BJ (cell line): ENCODE measurements at regions not wholly inside any gene's neighbourhood (a gene's known extent, or its start where the extent isn't known, plus 50 kb on each side); places are given as distances from the start of the nearest gene placed in this dataset.

Experiments
- CTCF ChIA-PET: fragments of 350-600 bp; formaldehyde crosslinking; extraction: SDS; loops from one replicate; lab custom pipeline; 2021; ENCODE audit warnings: antibody characterized with exemption, inconsistent platforms; lab: Yijun Ruan, JAX
- POLR2A ChIA-PET: fragments of 300-600 bp; sonication (Branson Sonifier 250); formaldehyde crosslinking; extraction: SDS; loops from one replicate; lab custom pipeline; 2021; ENCODE audit warnings: antibody characterized with exemption; lab: Charles Lee
- DNase-seq: peaks from one replicate; pipeline ENCODE4 v3.0.0-alpha.2; 2011; ENCODE audit warnings: low read depth
- H3K27me3 ChIP-seq: 2 replicates; pipeline ENCODE4 v1.6.0; 2011; ENCODE audit warnings: low read length; ENCODE audit not compliant: control insufficient read depth, insufficient read depth
- H3K36me3 ChIP-seq: 2 replicates; pipeline ENCODE4 v1.5.1; 2011; ENCODE audit warnings: low read length; ENCODE audit not compliant: control insufficient read depth, insufficient read depth
- H3K4me3 ChIP-seq: 2 replicates; pipeline ENCODE4 v1.5.1; 2011; ENCODE audit warnings: low read depth, mild to moderate bottlenecking, control low read depth, low read length
- TF ChIP-seq, protein P1 (sequence below): IDR thresholded peaks from 2 replicates; pipeline ENCODE4 v1.5.1; 2011; ENCODE audit warnings: low read depth, mild to moderate bottlenecking, control low read depth, inconsistent platforms, low read length, moderate library complexity; ENCODE audit not compliant: insufficient read depth

DNA sequence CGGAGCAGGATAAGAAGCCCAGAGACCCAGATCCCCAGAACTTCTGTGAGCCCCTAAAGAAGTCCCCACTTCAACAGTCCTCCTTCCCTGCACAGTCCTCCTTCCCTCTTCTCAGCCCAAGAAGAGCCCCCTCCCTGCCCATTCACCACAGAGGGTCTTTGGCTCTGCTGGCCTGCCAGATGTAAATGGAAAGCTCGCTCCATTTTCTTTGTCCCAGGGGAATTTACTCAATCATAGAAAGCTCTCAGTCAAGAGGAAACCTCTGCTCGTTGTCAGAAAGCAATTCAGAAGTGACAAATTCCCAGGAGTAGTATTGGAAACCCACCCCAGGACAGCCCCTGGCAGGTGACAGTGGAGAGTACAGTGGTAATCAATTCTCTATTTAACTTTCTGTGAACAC, 105.5 kb upstream of the SMAD3 start:
- TF ChIP-seq, protein P1, sequence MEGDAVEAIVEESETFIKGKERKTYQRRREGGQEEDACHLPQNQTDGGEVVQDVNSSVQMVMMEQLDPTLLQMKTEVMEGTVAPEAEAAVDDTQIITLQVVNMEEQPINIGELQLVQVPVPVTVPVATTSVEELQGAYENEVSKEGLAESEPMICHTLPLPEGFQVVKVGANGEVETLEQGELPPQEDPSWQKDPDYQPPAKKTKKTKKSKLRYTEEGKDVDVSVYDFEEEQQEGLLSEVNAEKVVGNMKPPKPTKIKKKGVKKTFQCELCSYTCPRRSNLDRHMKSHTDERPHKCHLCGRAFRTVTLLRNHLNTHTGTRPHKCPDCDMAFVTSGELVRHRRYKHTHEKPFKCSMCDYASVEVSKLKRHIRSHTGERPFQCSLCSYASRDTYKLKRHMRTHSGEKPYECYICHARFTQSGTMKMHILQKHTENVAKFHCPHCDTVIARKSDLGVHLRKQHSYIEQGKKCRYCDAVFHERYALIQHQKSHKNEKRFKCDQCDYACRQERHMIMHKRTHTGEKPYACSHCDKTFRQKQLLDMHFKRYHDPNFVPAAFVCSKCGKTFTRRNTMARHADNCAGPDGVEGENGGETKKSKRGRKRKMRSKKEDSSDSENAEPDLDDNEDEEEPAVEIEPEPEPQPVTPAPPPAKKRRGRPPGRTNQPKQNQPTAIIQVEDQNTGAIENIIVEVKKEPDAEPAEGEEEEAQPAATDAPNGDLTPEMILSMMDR = no peak
- Histone ChIP-seq H3K4me3 (no peak overlapping the region), H3K27me3 (peaks cover 6% of the 10 kb centered on the region), H3K36me3 (no peaks in the 10 kb centered on the region)
- ChIA-PET POLR2A (no interaction called here), CTCF (interaction anchor here (1.2 kb wide), 1 partner anchor 13 kb away, joined by 3 read pairs; no protein-coding TSS in a partner anchor)
- DNase-seq = no peak

DNA sequence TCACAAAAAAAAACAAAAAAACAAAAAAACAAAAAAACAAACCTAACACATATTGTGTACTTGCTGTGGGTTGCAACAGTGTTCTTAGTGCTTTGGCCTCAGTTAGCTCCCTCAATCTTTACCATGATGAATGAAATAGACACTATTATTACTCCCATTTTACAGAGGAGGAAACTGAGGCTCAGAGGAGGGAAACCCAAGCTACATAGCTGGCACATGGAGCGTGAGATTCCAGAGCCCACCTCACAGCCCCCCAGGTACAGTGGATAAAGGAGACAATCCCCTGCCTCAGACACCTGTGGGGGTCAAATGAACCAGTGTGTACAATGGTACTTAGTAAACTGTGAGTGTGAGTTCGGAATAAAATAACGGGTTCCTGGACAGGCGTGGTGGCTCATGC, 104.9 kb upstream of the SMAD3 start:
- DNase-seq = no peak
- Histone ChIP-seq H3K4me3 (no peak overlapping the region), H3K27me3 (peaks cover 6% of the 10 kb centered on the region), H3K36me3 (no peaks in the 10 kb centered on the region)
- ChIA-PET POLR2A (no interaction called here), CTCF (no interaction called here)
- TF ChIP-seq, protein P1 = no peak

DNA sequence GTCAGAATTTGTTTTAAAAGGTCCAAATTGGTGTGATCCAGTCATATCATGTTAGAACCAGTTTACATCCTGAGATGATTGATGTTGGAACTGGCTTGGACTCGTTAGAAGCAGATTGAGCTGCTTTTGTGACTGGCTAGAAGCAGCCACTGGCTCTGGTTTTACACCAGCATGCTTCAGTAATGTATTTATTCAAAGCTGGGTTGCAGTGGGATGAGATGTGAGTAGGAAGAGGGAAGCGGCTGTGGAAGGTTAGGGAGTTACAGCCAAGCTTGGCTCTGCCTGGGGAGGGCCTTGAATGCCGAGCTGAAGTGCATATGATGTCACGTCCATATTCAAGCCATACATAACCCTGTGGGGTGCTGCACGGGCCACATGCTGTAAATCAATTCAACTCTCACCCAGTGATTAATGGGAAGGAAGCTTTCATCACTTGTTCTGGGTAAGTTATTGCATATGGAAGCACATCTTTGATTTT, 104.0 kb upstream of the SMAD3 start:
- no peak for DNase-seq
- TF ChIP-seq, protein P1 = no peak
- CTCF ChIA-PET = interaction anchor here (0.5 to 1.3 kb wide), 6 partner anchors 15 to 479 kb away, joined by 3 to 4 read pairs (median 3); no protein-coding TSS in a partner anchor

DNA sequence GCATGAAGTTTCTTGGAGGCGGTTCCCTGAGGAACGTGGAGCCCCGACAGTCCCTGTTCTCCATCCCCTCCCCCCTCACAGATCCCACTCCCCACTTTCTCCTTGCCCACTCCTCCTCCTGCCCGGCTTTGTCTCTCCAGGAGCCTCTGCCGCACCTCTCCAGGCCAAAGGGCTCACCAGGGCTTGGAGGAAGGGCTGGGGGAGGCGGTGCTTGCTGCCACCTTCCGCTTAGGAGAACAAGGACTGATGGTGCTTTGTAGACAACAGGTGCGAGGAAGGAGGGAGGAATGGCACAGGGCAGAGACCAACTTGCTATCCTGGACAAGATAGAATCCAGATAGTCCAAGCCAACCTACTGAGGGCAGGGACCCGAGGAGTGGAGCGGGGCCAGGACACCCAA, 103.5 kb upstream of the SMAD3 start:
- H3K4me3 ChIP-seq = no peak overlapping the region
- POLR2A ChIA-PET = no interaction called here
- no peak for DNase-seq
- CTCF ChIA-PET = interaction anchor here (0.7 to 1.3 kb wide), 5 partner anchors 15 to 472 kb away, joined by 3 to 4 read pairs (median 3); no protein-coding TSS in a partner anchor
- TF ChIP-seq, protein P1 = no peak
- H3K27me3 ChIP-seq = peaks cover 6% of the 10 kb centered on the region
- no peaks in the 10 kb centered on the region for H3K36me3 ChIP-seq

More for the DNA sequence above, 104.0 kb upstream of the SMAD3 start:
- H3K36me3 ChIP-seq = no peaks in the 10 kb centered on the region
- POLR2A ChIA-PET = interaction anchor here (0.5 kb wide), 1 partner anchor 199 kb away, joined by 4 read pairs; no protein-coding TSS in a partner anchor
- no peak overlapping the region for H3K4me3 ChIP-seq
- H3K27me3 ChIP-seq = peaks cover 6% of the 10 kb centered on the region

DNA sequence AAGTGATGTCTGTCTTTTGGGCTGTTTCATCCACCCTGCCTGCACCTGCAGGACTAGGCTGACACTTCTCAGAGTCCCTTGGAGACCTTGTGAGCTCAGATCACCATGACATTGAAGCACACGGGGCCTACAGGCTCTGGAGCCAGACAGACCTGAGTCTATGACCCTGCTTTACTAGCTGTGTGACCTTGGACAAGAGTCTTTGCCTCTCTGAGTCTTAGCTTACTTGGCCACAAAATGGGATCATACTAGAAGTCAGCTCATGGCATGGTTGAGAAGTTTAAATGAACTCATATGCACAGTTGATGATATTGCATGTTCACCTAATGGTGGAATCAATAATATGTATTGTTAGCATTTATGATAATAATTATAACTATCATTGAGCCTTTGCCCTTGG, 102.9 kb upstream of the SMAD3 start:
- CTCF ChIA-PET = interaction anchor here (1.0 to 1.3 kb wide), 2 partner anchors 35 to 471 kb away, joined by 3 to 4 read pairs; no protein-coding TSS in a partner anchor

More for the DNA sequence above, 102.9 kb upstream of the SMAD3 start:
- TF ChIP-seq, protein P1 = no peak
- DNase-seq = no peak
- POLR2A ChIA-PET = no interaction called here
- Histone ChIP-seq H3K36me3 (no peaks in the 10 kb centered on the region), H3K27me3 (peaks cover 6% of the 10 kb centered on the region), H3K4me3 (no peak overlapping the region)
